Neural cell (in vitro differentiated cells): ENCODE measurements at regions not wholly inside any gene's neighbourhood (a gene's known extent, or its start where the extent isn't known, plus 50 kb on each side); places are given as distances from the start of the nearest gene placed in this dataset.

Experiments
- H2AFZ ChIP-seq: fragments of 200-600, 300-800 bp; sonication (generic), shearing (Covaris generic); 2 replicates; pipeline ENCODE4 v1.6.0; 2014; ENCODE audit warnings: low read depth, mild to moderate bottlenecking, antibody characterized with exemption, low read length, moderate library complexity
- H3F3A ChIP-seq: fragments of 200-600 bp; shearing (Covaris generic); 2 replicates; pipeline ENCODE4 v1.6.1; 2016; ENCODE audit warnings: mild to moderate bottlenecking, moderate library complexity, mixed read lengths, antibody characterized with exemption, low read length; ENCODE audit not compliant: insufficient read depth, poor library complexity, severe bottlenecking
- H3K27ac ChIP-seq: fragments of 200-600, 300-800 bp; sonication (generic), shearing (Covaris generic); 2 replicates; pipeline ENCODE4 v1.5.1; 2014; ENCODE audit warnings: mild to moderate bottlenecking, low read length, moderate library complexity
- H3K27me3 ChIP-seq: fragments of 300-800, 200-600 bp; sonication (generic), shearing (Covaris generic); 2 replicates; pipeline ENCODE4 v1.6.0; 2014; ENCODE audit warnings: mild to moderate bottlenecking, low read depth, low read length, moderate library complexity; ENCODE audit not compliant: insufficient read depth
- H3K36me3 ChIP-seq: fragments of 300-800, 200-600 bp; sonication (generic), shearing (Covaris generic); 2 replicates; pipeline ENCODE4 v1.5.1; 2014; ENCODE audit warnings: mild to moderate bottlenecking, antibody characterized with exemption, low read length, moderate library complexity; ENCODE audit not compliant: insufficient read depth
- H3K4me2 ChIP-seq: fragments of 300-800, 200-600 bp; sonication (generic), shearing (Covaris generic); 2 replicates; pipeline ENCODE4 v1.6.0; 2014; ENCODE audit warnings: mild to moderate bottlenecking, low read length
- H3K4me3 ChIP-seq: fragments of 300-800, 200-600 bp; sonication (generic), shearing (Covaris generic); 2 replicates; pipeline ENCODE4 v1.5.1; 2014; ENCODE audit warnings: mild to moderate bottlenecking, low read length, moderate library complexity
- H3K79me2 ChIP-seq: fragments of 200-600 bp; shearing (Covaris generic); replicated peaks from 2 replicates; pipeline ENCODE4 v1.6.0; 2014; ENCODE audit warnings: mild to moderate bottlenecking, low read length, moderate library complexity; ENCODE audit not compliant: insufficient read depth
- H3K9ac ChIP-seq: fragments of 300-800, 200-600 bp; sonication (generic), shearing (Covaris generic); 2 replicates; pipeline ENCODE4 v1.6.1; 2016; ENCODE audit warnings: mild to moderate bottlenecking, low read length, mixed read lengths
- H3K9me2 ChIP-seq: fragments of 200-600 bp; shearing (Covaris generic); 2 replicates; pipeline ENCODE4 v1.6.1; 2016; ENCODE audit warnings: mild to moderate bottlenecking, low read length, mixed read lengths; ENCODE audit not compliant: insufficient read depth
- H3K9me3 ChIP-seq: fragments of 200-600, 300-800 bp; sonication (generic), shearing (Covaris generic); 2 replicates; pipeline ENCODE4 v1.6.1; 2016; ENCODE audit warnings: mild to moderate bottlenecking, mixed run types, low read length, moderate library complexity, mixed read lengths
- H4K20me1 ChIP-seq: fragments of 200-600 bp; shearing (Covaris generic); 2 replicates; pipeline ENCODE4 v1.6.1; 2016; ENCODE audit warnings: mild to moderate bottlenecking, mixed run types; ENCODE audit not compliant: insufficient read depth
- CTCF ChIP-seq: fragments of 450-650 bp; IDR thresholded peaks from 2 replicates; pipeline ENCODE4 v1.5.1; 2014; ENCODE audit warnings: antibody characterized with exemption, mild to moderate bottlenecking, moderate library complexity; ENCODE audit not compliant: poor library complexity, severe bottlenecking
- EP300 ChIP-seq: fragments of 450-650 bp; conservative IDR thresholded peaks from 2 replicates; pipeline ENCODE4 v1.6.1; 2014; ENCODE audit warnings: antibody characterized with exemption, mild to moderate bottlenecking, moderate library complexity; ENCODE audit not compliant: poor library complexity, severe bottlenecking
- EZH2 ChIP-seq: fragments of 200-600, 300-800 bp; shearing (Covaris generic), sonication (generic); IDR thresholded peaks from 2 replicates; pipeline ENCODE4 v1.6.1; 2014; ENCODE audit warnings: antibody characterized with exemption, low read length, borderline replicate concordance, mild to moderate bottlenecking; ENCODE audit not compliant: insufficient read depth, poor library complexity, severe bottlenecking
- MXI1 ChIP-seq: fragments of 450-650 bp; conservative IDR thresholded peaks from 2 replicates; pipeline ENCODE4 v1.6.1; 2014; ENCODE audit warnings: antibody characterized with exemption, mild to moderate bottlenecking; ENCODE audit not compliant: poor library complexity, severe bottlenecking
- POLR2AphosphoS5 ChIP-seq: IDR thresholded peaks from 2 replicates; pipeline ENCODE4 v1.6.1; 2012
- RAD21 ChIP-seq: fragments of 450-650 bp; conservative IDR thresholded peaks from 2 replicates; pipeline ENCODE4 v1.6.1; 2014; ENCODE audit warnings: antibody characterized with exemption, mild to moderate bottlenecking, moderate library complexity
- SMC3 ChIP-seq: fragments of 450-650 bp; conservative IDR thresholded peaks from 2 replicates; pipeline ENCODE4 v1.6.1; 2014; ENCODE audit warnings: antibody characterized with exemption, mild to moderate bottlenecking, moderate library complexity; ENCODE audit not compliant: poor library complexity
- TAF1 ChIP-seq: IDR thresholded peaks from 2 replicates; pipeline ENCODE4 v1.6.1; 2012; ENCODE audit warnings: low read depth
- TF ChIP-seq, protein P1 (sequence below): IDR thresholded peaks from 2 replicates; pipeline ENCODE4 v1.6.1; 2012; ENCODE audit warnings: borderline replicate concordance

GRCh38 chr2:204380141-204380881 is 165.0 kb upstream of the PARD3B start:
- H3K79me2 ChIP-seq, result no peaks in the 10 kb centered on the region
- H3K36me3 ChIP-seq, result no peaks in the 10 kb centered on the region
- no peak overlapping the region for H3K4me3 ChIP-seq
- H3K9me3 ChIP-seq, result peaks cover 4% of the 10 kb centered on the region
- no peaks in the 10 kb centered on the region for H3K9me2 ChIP-seq
- no peak overlapping the region for H3K9ac ChIP-seq
- H2AFZ ChIP-seq, result no peak overlapping the region
- no peak overlapping the region for H3K27ac ChIP-seq
- H3K4me2 ChIP-seq, result no peak overlapping the region
- H3K27me3 ChIP-seq, result no peaks in the 10 kb centered on the region
- H3F3A ChIP-seq, result no peaks in the 10 kb centered on the region
- no peaks in the 10 kb centered on the region for H4K20me1 ChIP-seq
- TF ChIP-seq POLR2AphosphoS5 (no peak), CTCF (no peak), EP300 (no peak), EZH2 (no peak), RAD21 (no peak), TAF1 (no peak), MXI1 (no peak), SMC3 (no peak)
- TF ChIP-seq, protein P1, sequence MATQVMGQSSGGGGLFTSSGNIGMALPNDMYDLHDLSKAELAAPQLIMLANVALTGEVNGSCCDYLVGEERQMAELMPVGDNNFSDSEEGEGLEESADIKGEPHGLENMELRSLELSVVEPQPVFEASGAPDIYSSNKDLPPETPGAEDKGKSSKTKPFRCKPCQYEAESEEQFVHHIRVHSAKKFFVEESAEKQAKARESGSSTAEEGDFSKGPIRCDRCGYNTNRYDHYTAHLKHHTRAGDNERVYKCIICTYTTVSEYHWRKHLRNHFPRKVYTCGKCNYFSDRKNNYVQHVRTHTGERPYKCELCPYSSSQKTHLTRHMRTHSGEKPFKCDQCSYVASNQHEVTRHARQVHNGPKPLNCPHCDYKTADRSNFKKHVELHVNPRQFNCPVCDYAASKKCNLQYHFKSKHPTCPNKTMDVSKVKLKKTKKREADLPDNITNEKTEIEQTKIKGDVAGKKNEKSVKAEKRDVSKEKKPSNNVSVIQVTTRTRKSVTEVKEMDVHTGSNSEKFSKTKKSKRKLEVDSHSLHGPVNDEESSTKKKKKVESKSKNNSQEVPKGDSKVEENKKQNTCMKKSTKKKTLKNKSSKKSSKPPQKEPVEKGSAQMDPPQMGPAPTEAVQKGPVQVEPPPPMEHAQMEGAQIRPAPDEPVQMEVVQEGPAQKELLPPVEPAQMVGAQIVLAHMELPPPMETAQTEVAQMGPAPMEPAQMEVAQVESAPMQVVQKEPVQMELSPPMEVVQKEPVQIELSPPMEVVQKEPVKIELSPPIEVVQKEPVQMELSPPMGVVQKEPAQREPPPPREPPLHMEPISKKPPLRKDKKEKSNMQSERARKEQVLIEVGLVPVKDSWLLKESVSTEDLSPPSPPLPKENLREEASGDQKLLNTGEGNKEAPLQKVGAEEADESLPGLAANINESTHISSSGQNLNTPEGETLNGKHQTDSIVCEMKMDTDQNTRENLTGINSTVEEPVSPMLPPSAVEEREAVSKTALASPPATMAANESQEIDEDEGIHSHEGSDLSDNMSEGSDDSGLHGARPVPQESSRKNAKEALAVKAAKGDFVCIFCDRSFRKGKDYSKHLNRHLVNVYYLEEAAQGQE, result no peak

GRCh38 chr2:204386668-204387067 is 158.6 kb upstream of the PARD3B start:
- Histone ChIP-seq H3K4me2 (no peak overlapping the region), H3K9me3 (peaks cover 4% of the 10 kb centered on the region), H3K27me3 (no peaks in the 10 kb centered on the region), H4K20me1 (no peaks in the 10 kb centered on the region), H3K9ac (no peak overlapping the region), H3K9me2 (no peaks in the 10 kb centered on the region), H3K79me2 (no peaks in the 10 kb centered on the region), H3K36me3 (no peaks in the 10 kb centered on the region), H2AFZ (no peak overlapping the region), H3F3A (no peaks in the 10 kb centered on the region), H3K27ac (no peak overlapping the region), H3K4me3 (no peak overlapping the region)
- TF ChIP-seq EP300 (no peak), EZH2 (no peak), MXI1 (no peak), TAF1 (no peak), RAD21 (no peak), SMC3 (no peak), CTCF (no peak), POLR2AphosphoS5 (no peak)
- TF ChIP-seq, protein P1, result no peak
